ENCODE measurements at regions not wholly inside any gene's neighbourhood (a gene's known extent, or its start where the extent isn't known, plus 50 kb on each side); places are given as distances from the start of the nearest gene placed in this dataset.
A peak's percentile ranks its signal among the peaks of the same experiment; 100 is the strongest.

DNA sequence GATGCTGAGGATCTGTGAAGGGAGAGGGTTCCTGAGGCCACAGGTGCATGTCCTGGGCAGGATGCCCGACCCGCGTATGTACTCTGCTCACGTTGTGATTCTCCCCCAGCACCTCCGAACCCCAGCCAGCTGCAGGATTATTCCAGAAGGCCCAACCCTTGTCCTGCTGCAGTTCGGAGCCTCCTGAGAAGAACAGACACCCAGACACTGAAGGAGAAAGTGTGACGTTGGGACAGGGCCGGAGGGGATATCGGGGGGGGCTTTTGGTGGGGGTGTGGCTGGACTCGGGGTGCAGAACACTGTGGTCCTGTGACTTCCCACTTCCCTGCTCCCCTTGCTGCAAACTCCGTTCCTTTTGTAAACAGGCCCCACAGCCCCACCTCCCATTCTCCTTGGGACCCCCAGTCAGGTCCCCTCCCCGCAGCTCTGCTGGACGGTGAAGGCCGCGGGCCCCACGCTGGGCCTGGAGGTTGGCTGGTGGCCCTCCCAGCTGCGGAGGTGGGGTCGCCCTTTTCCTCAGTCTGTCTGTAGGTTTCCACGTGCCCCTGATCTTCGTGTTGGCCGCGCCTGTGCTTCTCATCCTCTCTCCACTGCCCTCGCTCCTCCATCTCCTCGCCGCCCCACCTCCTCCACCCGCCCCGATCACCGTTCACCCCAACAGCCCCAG is 83.0 kb upstream of the ADRA2C start:
- Mint-ChIP-seq H3K4me3 (no peak overlapping the region), H3K27me3 (no peaks in the 10 kb centered on the region), H3K4me1 (no peaks in the 10 kb centered on the region), H3K36me3 (ENCODE audit: low read depth) (no peaks in the 10 kb centered on the region), H3K27ac (no peak overlapping the region), H3K9me3 (no peaks in the 10 kb centered on the region)
- DNase-seq = no peak
- intact Hi-C loops (cut with micrococcal nuclease) = no loop called here

DNA sequence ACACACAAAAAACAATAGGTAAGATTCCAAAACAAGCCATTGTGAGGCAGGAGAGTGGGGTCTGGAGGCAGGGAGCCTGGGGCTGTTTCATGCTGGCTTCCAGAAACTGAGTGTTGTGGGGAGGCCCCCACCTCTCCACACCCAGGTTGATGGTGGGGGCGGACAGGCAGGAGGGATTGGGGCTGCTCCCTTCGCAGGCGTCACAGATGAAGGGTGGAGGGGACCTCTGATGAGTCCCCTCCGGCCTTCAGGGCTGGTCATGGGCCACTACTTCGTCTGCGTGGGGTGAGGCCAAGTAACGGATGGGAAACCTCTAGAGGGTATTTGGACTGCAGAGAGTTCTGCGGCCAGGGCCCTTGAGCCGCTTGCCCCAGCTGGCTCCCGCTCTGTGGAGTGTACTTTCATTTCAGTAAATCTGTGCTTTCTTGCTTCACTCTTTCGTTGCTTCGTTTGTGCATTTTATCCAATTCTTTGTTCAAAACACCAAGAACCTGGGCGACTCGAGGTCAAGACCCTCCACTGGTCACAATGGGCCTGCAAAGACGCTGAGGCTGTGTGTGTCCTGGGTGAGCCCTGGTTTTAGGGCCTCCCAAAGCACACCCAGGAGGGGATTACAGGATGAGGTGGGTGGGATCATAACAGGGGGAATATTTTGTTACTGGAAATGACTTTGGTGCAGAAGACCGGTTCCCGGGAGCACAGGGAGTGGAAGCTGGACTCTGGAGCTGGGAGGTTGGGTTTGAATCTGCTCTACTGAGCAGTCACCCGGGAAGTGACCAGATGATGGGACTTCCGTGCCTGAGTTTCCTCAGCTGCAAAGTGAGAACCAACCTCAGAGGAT is 83.7 kb upstream of the ADRA2C start:
- no peaks in the 10 kb centered on the region for H3K4me1 Mint-ChIP-seq
- H3K4me3 Mint-ChIP-seq = no peak overlapping the region
- H3K36me3 Mint-ChIP-seq (ENCODE audit: low read depth) = no peaks in the 10 kb centered on the region
- H3K27ac Mint-ChIP-seq = no peak overlapping the region
- H3K27me3 Mint-ChIP-seq = no peaks in the 10 kb centered on the region
- H3K9me3 Mint-ChIP-seq = no peaks in the 10 kb centered on the region
- no peak for DNase-seq
- intact Hi-C loops (cut with micrococcal nuclease) = no loop called here

DNA sequence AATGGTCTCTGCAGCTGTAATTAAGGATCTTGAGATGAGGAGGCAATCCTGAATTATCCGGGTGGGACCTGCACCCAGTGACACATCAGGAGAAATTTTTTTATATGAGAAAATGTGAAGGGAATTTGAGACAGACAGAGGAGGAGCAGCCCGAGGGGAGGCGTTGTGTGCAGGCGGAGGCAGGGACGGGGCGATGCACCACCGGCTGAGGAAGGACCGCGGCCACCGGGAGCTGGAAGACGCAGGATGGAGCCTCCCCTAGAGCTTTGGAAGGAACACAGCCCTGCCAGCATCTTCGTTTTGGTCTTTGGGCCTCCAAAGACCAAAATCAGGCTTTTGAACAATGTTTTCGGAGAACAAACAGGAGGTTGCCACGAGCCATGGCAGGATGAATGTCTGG is 85.0 kb upstream of the ADRA2C start:
- Mint-ChIP-seq H3K36me3 (ENCODE audit: low read depth) (no peaks in the 10 kb centered on the region), H3K4me3 (no peak overlapping the region)
- intact Hi-C loops (cut with micrococcal nuclease) = no loop called here

DNA sequence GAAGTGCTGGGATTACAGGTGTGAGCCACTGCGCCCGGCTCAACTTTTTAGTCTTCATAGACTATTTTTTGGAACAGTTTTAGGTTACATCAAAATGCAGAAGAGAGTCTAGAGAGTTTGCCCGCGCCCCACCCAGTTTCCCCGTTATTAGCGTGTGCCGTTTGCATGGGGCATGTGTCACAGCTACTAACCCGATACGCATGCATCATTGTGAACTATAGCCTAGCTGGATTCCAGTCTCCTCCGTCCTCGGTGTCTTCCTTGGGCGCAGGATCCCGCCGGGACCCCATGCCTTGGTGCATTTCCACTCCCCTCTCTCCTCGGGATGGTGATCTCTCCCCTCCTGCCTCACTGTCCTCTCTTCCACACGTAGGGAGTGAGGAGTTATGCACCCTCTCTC is 85.5 kb upstream of the ADRA2C start:
- H3K4me1 Mint-ChIP-seq = no peaks in the 10 kb centered on the region
- no peak overlapping the region for H3K4me3 Mint-ChIP-seq
- no peak for DNase-seq
- intact Hi-C loops (cut with micrococcal nuclease) = no loop called here
- H3K27ac Mint-ChIP-seq = no peak overlapping the region
- H3K27me3 Mint-ChIP-seq = no peaks in the 10 kb centered on the region
- no peaks in the 10 kb centered on the region for H3K36me3 Mint-ChIP-seq (ENCODE audit: low read depth)
- no peaks in the 10 kb centered on the region for H3K9me3 Mint-ChIP-seq

More for the DNA sequence above, 85.0 kb upstream of the ADRA2C start:
- DNase-seq = no peak
- Mint-ChIP-seq H3K27me3 (no peaks in the 10 kb centered on the region), H3K4me1 (no peaks in the 10 kb centered on the region), H3K27ac (no peak overlapping the region), H3K9me3 (no peaks in the 10 kb centered on the region)

DNA sequence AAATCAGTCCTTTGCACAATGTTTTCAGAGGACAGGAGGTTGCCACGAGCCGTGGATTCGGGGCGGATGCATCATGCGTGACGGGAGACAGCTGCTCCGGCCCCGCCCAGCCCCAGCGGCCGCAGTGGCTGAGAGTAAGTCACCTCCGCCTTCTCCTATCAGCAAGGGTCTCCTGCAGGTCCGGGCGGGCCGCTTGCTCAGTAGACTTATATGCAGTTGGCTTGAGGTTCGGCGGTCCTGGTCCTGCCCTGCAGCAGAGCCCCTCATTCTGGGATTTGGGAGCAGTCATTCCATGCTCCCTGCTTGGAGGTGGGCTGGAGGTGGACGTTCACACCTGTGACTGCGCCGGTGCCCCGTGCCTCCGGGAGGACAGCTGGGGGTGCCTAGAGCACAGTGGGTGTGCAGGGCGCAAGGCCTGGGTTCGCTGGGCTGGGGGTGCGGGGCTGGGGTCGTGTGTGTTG is 86.3 kb upstream of the ADRA2C start:
- Mint-ChIP-seq H3K9me3 (no peaks in the 10 kb centered on the region), H3K27ac (no peak overlapping the region), H3K4me3 (no peak overlapping the region), H3K36me3 (ENCODE audit: low read depth) (no peaks in the 10 kb centered on the region), H3K4me1 (no peaks in the 10 kb centered on the region), H3K27me3 (no peaks in the 10 kb centered on the region)
- DNase-seq = no peak
- intact Hi-C loops (cut with micrococcal nuclease) = no loop called here

DNA sequence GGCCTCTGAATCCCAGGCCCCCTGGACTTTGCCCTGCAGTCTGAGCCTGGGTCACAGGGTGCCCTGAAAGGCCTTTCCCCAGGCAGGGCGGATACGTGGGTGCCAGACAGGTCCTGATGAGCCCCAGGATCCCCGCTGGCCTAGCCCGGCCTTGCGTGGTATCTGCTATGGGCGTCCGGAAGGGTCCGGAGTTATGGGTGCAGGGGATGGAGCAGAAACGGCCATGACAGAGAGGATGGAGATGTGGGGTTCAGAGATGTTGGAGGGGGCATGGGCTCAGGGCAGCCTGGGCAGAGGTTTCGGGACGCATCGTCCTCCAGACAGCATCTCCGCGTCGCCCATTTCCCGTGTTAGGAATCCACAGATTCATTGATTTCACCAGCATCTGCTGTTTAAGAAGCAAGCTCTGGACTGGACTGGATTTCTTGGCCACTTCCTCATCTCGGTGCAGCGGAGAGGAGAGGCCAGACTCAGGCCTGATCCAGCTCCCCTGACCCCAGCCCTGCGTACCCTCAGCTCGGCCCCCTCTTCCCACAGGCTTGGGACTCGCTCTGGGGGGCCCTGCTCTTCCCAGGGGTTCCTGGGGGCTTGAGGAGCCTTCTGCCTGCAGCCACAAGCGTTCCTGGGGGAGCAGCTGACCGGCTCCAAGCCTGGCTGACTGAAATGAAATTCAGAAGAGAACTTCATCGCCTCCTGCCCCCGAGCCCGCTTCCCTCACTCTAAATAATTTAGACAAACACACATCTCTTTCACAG is 86.9 kb upstream of the ADRA2C start:
- Mint-ChIP-seq H3K4me3 (no peak overlapping the region), H3K4me1 (no peaks in the 10 kb centered on the region), H3K36me3 (ENCODE audit: low read depth) (no peaks in the 10 kb centered on the region), H3K27ac (no peak overlapping the region), H3K9me3 (no peaks in the 10 kb centered on the region), H3K27me3 (no peaks in the 10 kb centered on the region)
- intact Hi-C loops (cut with micrococcal nuclease) = no loop called here
- DNase-seq = no peak

DNA sequence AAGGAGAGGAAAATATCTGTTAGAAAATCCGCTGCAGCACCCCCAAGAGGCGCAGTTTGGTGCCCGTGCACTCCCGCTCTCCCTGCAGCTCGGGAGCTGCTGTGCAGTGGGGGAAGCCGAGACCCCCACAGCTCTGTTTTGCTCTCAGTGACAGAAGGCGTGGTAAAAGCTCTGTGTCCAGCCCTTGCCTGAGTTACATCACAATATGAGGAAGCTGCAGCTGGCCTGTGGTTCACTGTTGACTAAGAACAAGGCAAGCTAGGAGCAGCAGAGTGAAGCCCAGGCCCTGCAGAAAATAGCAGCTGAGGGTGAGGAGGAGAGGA is 88.5 kb upstream of the ADRA2C start:
- DNase-seq = no peak
- Mint-ChIP-seq H3K27me3 (no peaks in the 10 kb centered on the region), H3K9me3 (no peaks in the 10 kb centered on the region), H3K27ac (no peak overlapping the region), H3K4me1 (no peaks in the 10 kb centered on the region), H3K36me3 (ENCODE audit: low read depth) (no peaks in the 10 kb centered on the region), H3K4me3 (no peak overlapping the region)
- intact Hi-C loops (cut with micrococcal nuclease) = no loop called here

DNA sequence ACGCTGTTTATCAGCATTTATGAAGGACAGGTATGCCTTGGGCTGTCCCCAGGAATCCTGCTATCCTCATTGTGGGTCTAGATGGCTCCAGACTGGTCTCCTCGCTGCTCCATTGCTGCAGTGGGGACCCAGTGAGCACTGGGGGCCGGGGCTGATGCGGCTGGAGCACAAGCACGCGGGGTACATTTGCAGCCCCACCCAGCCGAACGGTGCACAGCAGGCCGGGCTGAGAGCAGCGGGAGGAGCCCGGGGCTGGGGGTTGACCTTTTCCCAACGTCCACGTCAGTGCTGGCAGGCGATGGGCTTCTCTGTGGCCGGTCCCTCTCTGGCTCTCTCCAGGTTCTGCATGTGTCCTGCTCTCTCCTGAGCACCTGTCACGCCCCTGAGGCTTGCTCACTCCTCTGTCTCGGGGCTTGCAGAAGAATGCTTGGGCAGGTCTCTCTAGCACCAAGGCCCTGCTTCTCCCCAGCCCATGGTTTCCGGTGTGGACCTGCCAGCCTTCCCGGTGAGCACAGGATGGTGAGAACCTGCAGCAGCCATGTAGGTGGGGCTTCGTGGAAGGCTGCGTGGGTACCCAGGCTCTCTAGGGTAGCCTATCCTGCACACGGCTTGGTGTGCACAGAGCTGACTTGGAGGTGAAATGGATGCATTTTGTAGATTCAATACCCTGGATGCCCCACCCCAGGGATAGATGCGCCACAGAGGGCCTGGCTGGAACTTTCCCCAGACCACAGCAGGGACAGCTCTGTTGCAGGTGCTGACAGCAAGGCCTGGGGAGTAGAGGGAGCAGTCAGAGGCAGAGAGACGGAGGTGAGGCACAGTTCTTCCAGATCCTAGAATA is 89.1 kb upstream of the ADRA2C start:
- no peak overlapping the region for H3K27ac Mint-ChIP-seq
- H3K4me1 Mint-ChIP-seq = no peaks in the 10 kb centered on the region
- H3K36me3 Mint-ChIP-seq (ENCODE audit: low read depth) = no peaks in the 10 kb centered on the region
- intact Hi-C loops (cut with micrococcal nuclease) = no loop called here
- H3K27me3 Mint-ChIP-seq = no peaks in the 10 kb centered on the region
- DNase-seq = no peak
- H3K4me3 Mint-ChIP-seq = no peak overlapping the region
- peaks cover 5% of the 10 kb centered on the region for H3K9me3 Mint-ChIP-seq

DNA sequence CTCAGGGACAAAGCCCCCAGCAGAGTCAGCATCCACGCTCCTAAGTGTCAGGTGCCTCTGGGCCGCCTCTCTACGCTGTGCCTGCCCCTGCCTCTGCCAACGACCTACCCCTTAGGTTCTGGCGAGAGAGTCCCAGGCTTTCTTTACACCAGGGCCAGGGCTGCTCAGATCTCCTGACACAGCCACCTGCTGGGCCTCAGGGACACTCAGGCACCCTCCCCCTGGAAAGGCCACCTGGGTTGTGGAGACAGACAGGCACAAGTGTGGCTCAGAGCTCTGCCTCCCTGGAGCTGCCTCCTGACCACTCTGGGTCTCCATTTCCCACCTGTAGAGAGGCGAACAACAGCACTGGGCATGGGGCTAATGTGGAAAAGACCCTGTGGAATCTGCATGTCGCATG is 90.0 kb upstream of the ADRA2C start:
- H3K36me3 Mint-ChIP-seq (ENCODE audit: low read depth) = no peaks in the 10 kb centered on the region
- peaks cover 5% of the 10 kb centered on the region for H3K9me3 Mint-ChIP-seq
- intact Hi-C loops (cut with micrococcal nuclease) = no loop called here
- no peak overlapping the region for H3K27ac Mint-ChIP-seq
- no peaks in the 10 kb centered on the region for H3K4me1 Mint-ChIP-seq
- DNase-seq = no peak
- H3K27me3 Mint-ChIP-seq = no peaks in the 10 kb centered on the region
- H3K4me3 Mint-ChIP-seq = no peak overlapping the region

DNA sequence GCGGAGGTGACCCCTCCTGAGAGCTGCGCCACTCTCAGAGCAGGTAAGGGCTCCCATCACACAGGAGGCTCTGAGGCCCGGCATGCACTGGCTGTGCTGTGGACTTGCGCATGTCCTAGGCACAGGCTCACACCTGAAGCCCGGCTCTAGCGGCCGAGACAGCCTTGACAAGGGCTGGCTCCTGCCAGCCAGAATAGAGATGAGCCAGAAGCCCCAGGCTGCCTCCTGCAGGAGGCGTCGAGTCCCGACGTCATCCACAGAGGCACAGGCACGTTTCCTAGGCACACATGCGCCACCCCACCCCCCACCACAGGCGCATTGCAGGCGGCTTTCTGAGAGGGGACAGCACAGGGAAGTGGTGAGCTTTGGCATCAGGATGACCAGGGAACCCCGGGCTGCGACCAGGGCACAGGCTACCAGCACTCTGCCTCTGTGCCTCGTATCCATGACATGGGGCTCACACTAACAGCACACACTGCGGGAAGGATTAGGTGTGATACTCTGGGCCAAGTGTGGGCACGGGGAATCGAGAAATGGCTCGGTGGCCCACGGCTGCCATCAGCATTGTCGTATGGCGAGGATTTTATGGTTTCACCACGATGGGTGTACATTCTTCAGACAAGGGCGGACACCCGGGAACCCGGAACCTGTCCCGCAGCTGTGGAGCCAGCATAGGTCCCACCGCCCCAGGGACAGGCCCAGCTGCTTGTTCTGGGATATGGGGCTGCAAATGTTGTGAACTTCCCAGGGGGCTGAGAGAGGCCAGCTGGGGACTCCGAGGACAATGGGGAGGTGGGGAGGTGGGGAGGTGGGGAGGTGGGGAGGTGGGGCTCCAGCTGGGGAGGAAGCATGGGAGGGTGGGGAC is 90.7 kb upstream of the ADRA2C start:
- intact Hi-C loops (cut with micrococcal nuclease) = no loop called here
- no peaks in the 10 kb centered on the region for H3K4me1 Mint-ChIP-seq
- H3K27ac Mint-ChIP-seq = peak overlapping the region; percentile 53
- H3K9me3 Mint-ChIP-seq = peaks cover 5% of the 10 kb centered on the region
- DNase-seq = no peak
- no peaks in the 10 kb centered on the region for H3K27me3 Mint-ChIP-seq
- no peaks in the 10 kb centered on the region for H3K36me3 Mint-ChIP-seq (ENCODE audit: low read depth)
- H3K4me3 Mint-ChIP-seq = no peak overlapping the region

DNA sequence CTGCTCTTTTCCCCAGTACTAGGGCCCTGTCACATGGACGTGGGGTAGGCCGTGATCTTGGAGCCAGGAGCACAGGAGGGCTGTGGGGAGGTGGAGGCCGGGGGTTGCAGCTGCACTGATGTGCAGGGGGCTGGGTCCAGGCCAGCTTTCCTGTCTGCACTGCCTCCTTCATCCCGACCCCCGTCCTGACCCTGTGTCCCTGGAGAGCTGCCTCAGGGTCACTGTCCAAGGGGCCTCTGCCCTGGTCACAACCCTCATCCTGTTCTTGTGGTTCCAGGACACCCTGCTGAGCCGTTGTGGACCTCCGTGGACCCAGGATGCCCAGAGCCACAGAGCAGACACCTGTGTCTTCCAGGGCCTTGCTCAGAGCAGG is 91.7 kb upstream of the ADRA2C start:
- no peak overlapping the region for H3K4me3 Mint-ChIP-seq
- no peaks in the 10 kb centered on the region for H3K36me3 Mint-ChIP-seq (ENCODE audit: low read depth)
- H3K27me3 Mint-ChIP-seq = no peaks in the 10 kb centered on the region
- no peaks in the 10 kb centered on the region for H3K4me1 Mint-ChIP-seq
- peaks cover 5% of the 10 kb centered on the region for H3K9me3 Mint-ChIP-seq
- no peak for DNase-seq
- intact Hi-C loops (cut with micrococcal nuclease) = no loop called here
- no peak overlapping the region for H3K27ac Mint-ChIP-seq

DNA sequence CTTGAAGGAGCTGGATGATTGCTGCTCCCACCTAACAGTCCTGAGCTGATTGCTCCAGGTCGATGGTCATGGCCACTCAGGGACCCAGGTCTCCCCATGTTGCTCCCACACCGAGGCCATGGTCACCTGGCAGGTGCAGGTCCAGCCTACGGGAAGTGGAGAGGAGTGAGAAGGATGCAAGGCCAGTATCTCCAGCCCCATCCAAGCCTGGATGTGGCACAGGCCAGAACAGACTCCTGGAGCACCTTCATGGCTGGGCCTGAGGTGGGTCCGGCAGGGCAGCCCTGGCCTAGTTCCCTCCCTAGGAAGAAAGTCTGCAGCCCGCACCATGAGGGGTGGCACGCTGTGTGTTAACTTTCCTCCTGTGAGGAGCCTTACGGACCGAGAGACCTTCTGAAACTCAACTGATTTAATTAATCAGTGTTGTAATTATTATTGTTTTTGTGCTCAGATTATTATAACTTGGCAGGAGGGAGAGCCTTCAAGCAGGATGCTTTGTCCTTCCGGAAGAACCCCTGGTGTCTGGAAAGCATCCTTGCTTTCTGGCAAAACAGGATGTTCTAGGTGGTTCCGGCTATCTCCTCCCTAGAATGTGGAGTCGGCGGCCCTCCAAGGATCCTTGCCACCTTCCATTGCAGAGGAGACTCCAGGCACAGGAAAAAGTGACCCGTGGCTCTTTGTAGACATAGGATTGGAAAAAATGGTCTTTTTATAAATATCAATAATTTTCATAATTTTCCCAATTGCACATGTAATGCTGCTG is 92.3 kb upstream of the ADRA2C start:
- H3K9me3 Mint-ChIP-seq = peaks cover 5% of the 10 kb centered on the region
- DNase-seq = no peak
- H3K4me1 Mint-ChIP-seq = no peaks in the 10 kb centered on the region
- H3K27ac Mint-ChIP-seq = no peak overlapping the region
- H3K4me3 Mint-ChIP-seq = no peak overlapping the region
- no peaks in the 10 kb centered on the region for H3K27me3 Mint-ChIP-seq
- intact Hi-C loops (cut with micrococcal nuclease) = no loop called here
- no peaks in the 10 kb centered on the region for H3K36me3 Mint-ChIP-seq (ENCODE audit: low read depth)
